HUDEP-2 (cell line): ENCODE measurements at regions not wholly inside any gene's neighbourhood (a gene's known extent, or its start where the extent isn't known, plus 50 kb on each side); places are given as distances from the start of the nearest gene placed in this dataset.

Experiments used
- DNase-seq, 76 experiments: peaks; one replicate each; lab custom pipeline; 2025; ENCODE audit not compliant: unreplicated experiment in 76 of 76; lab: John Stamatoyannopoulos, UW

GRCh38 chr12:18897823-18898222, 159.9 kb downstream of the CAPZA3 start:
- DNase-seq: no peak

- no peak for DNase-seq
Measured at GRCh38 chr12:18898470-18898869, 160.6 kb downstream of the CAPZA3 start.

- no peak for DNase-seq
Measured at GRCh38 chr12:18899162-18899561, 161.2 kb downstream of the CAPZA3 start.

DNA sequence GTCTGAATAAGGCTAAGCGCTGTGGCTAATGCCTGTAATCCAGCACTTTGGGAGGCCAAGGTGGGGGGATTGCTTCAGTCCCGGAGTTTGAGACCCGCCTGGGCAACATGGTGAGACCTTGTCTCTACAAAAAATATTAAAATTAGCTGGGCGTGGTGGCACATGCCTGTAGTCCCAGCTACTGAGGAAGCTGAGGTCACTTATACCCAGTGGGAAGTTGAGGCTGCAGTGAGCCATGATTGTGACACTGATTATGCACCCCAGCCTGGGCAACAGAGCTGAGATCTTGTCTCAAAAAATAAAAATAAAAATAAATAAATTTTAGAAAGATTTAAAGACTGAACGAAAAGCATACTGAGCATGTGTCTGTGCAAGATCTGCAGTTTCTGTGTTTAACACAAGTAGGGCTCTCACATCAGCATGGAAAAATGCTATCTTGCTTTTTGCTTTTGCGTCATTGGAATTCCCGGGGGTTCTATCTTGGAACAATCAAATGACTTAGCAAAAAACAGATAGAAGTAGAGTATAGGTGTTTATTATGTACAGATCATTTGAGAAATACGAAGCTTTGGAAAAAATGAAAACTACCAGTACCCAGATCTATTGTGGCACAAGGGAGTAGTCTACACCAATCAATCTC, 161.9 kb downstream of the CAPZA3 start:
- DNase-seq: no peak

GRCh38 chr12:18905134-18905533, 167.2 kb downstream of the CAPZA3 start:
- no peak for DNase-seq

- no peak for DNase-seq
Measured at GRCh38 chr12:18906395-18906794, 168.5 kb downstream of the CAPZA3 start.

DNA sequence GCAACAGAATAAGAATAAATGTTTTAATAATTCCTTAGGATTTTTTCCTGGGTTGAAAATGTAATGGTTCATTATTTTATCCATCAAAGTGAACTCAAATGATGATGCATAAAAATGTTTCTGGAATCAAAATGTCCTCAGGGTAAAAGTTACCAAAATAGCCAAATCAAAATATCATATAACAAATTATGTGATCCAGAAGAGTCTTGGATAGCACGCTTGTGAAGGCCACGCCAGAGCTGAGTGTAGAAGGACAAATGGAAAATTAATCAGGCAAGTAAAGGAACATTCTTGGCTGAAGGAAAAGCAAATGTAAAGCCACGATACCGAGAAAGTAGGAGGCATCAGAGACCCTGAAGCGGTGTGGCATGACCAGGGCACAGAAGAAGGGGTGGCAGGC, 169.2 kb downstream of the CAPZA3 start:
- DNase-seq: no peak

DNA sequence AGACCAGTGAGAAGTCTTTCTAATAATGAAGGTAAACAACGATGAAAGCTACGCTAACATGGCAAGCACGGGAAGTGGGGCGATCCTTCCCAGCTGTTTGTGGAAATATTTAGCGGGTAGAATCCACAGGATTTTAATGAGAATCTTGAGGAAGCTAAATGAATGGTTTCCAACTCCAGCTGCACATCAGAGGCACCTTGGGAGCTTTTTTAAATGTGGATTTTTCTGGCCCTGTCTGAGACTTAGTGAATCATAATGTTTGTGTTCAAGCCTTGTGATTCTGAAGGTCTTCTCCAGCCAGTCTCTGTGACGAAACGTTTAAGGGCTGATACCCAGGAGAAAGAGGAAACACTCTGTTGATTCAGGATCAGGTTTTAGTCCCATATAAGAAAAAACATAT, 169.8 kb downstream of the CAPZA3 start:
- DNase-seq: no peak

- no peak for DNase-seq
Measured at GRCh38 chr12:18908191-18908590, 170.3 kb downstream of the CAPZA3 start.

DNA sequence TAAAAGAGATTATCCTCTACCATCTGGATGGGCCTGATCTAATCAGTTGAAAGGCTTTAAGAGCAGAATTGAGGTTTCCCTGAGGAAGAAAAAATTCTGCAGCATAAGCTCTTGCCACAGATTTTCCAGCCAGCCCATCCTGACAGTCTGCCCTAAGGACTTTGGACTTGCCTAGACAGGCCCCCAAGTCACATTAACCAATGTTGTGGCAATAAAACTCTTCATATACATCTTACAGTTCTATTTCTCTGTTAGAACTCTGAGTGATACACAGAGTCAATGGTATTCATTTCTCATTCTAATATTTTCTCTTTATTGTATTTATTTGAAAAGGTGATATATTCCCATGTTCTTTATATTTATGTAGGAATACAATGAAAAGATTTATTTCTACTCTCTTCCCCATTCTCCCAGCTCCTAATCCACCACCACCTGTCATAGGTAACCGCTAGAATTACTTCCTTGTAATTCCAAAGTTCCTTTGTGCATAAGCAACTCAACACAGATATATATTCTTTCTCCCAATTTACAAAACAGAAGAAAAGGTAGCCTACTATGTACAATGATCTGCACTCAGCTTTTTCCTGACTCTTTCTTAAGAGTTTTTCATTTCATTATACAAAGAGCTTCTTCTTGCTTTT, 182.1 kb downstream of the CAPZA3 start:
- DNase-seq: no peak

DNA sequence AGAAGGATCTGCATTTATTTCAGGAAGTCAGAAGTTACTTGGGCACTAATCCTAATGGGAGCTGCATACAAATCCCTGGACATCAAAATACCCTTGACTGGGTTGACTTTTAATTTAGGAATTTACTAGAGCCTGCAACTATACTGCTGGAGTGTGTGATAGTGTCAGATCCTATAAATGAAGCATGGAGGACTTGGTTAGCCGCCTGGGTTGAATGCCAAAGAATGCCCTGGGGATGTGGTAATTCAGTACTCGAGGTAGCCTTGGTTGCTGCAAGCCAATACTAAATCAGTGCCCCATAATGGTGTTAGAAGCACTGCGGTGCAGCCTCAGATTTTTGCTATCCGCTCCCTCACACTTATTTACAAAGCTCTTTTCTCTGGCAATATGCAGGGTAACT, 184.9 kb downstream of the CAPZA3 start:
- DNase-seq: no peak

DNA sequence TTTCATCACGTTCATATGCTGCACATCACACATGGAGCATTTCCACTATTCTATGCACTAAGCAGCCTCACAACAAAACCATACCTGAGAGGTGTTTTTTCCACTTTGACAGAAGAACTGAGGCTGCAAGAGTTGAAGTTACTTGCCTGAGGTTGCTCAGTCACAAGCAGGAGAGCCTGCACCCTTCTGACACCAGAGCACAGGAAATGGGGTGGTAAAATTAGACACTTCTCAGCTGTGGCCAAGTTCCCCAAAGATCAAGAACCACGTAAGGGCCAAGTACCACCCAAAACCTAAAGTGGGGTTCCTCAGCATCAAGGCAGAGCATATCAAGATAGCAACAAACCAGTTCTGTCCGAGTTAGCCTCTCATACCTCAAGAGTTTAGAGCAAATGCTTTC, 185.8 kb downstream of the CAPZA3 start:
- DNase-seq: no peak

DNA sequence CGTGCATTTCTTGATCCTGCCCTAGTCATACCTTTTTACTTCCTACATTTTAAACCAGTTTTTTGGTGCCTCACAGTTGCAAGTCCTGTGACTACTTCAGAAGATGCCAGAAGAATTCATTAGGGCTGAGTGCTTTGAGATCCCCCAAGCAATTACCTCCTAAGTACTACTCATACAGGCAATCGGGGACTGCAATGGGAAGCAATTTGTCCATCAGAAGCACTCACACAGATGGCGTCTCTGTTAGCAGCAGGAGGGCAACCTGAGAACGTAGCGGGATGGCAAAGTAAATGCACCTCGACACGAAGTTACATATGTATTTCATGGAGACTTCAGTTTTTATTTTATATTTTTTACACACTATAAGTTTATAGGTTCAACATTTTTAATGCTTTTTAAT, 188.3 kb downstream of the CAPZA3 start:
- no peak for DNase-seq

DNA sequence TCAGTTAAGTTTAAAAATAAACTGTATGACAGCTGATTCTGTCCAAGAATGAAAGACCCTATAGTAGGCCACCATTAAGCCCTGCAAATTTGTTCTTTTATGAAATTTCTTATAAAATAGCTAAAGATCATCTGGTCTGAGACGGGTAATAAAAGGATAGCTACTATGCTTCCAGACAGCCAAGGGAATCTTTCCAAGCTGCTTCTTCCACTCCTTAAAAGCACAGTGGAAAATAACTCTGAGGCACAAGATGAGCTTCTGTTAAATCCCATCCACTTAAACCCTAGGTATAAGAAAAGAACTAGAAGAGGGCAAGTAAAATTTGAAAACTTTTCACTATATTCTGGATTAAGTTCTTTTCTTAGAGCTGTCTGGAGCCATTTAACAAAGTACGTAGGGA, 194.3 kb downstream of the CAPZA3 start:
- no peak for DNase-seq

- no peak for DNase-seq
Measured at GRCh38 chr12:18932715-18933114, 194.8 kb downstream of the CAPZA3 start.

- no peak for DNase-seq
Measured at GRCh38 chr12:18935371-18935965, 194.1 kb upstream of the PLEKHA5 start.

GRCh38 chr12:18939051-18939450, 190.5 kb upstream of the PLEKHA5 start:
- no peak for DNase-seq

DNA sequence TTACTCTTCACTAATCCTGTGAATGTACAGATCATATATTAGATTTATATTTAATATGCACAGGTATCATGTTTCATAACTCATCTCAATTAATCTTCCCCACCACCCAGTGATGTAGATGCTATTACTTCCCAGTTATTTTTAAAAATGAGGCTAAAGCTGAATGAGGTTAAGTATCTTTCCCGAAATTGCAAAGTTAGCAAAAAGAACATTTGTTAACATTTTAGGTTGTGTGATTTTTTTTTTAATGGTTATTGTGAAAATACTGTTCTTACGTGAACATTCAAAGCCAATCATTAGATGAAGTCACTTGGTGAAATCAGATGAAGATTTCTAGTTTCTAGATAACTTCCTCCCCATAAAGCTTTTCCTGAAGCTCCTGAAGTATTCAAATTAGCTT, 186.9 kb upstream of the PLEKHA5 start:
- DNase-seq: no peak

- no peak for DNase-seq
Measured at GRCh38 chr12:18943200-18943599, 186.3 kb upstream of the PLEKHA5 start.

DNA sequence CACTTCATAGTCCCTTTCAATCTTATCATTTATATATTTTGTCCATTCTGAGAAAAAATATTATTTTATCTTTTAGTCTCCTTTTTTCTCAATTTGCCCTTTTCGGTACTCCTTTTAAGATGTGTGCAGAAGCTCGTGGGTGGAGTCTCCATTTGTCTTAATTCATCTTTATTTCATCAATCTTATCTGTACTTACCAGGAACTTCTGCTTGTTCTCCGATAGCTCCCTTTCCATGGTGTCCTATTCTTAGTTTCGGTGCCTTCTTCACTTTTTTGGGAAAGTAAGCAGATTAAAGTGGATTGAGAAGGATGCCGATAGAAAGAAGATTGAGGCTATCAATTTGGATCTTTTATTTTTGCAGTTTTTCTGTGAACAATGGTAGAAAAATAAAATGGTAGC, 183.4 kb upstream of the PLEKHA5 start:
- DNase-seq: no peak

- no peak for DNase-seq
Measured at GRCh38 chr12:18951218-18951617, 178.3 kb upstream of the PLEKHA5 start.

GRCh38 chr12:18953505-18953904, 176.0 kb upstream of the PLEKHA5 start:
- no peak for DNase-seq
